Neural crest cell (in vitro differentiated cells): ENCODE measurements at regions not wholly inside any gene's neighbourhood (a gene's known extent, or its start where the extent isn't known, plus 50 kb on each side); places are given as distances from the start of the nearest gene placed in this dataset.

ENCODE experiments used
- DNase-seq: peaks from one replicate; pipeline ENCODE4 v3.0.0; 2021; ENCODE audit warnings: low read depth, mixed read lengths, low spot score
- H3K27ac Mint-ChIP-seq: one replicate; pipeline ENCODE4 v1.8.0; 2021; ENCODE audit warnings: mild to moderate bottlenecking, mixed read lengths; ENCODE audit not compliant: unreplicated experiment
- H3K27me3 Mint-ChIP-seq: 2 replicates; pipeline ENCODE4 v1.8.0; 2021; ENCODE audit warnings: low read depth, mild to moderate bottlenecking, mixed read lengths
- H3K36me3 Mint-ChIP-seq: 2 replicates; pipeline ENCODE4 v1.8.0; 2021; ENCODE audit warnings: low read depth, mild to moderate bottlenecking, mixed read lengths
- H3K4me1 Mint-ChIP-seq: 2 replicates; pipeline ENCODE4 v1.8.0; 2021; ENCODE audit warnings: mixed read lengths
- H3K4me3 Mint-ChIP-seq: one replicate; pipeline ENCODE4 v1.8.0; 2021; ENCODE audit warnings: mild to moderate bottlenecking, mixed read lengths
- H3K9me3 Mint-ChIP-seq: 2 replicates; pipeline ENCODE4 v1.8.0; 2021; ENCODE audit warnings: mixed read lengths
- CTCF ChIP-seq: fragments of 200-600 bp; sonication (generic); conservative IDR thresholded peaks from 2 replicates; pipeline ENCODE4 v1.5.0; 2021; ENCODE audit warnings: antibody characterized with exemption, mild to moderate bottlenecking

GRCh38 chr17:73887739-73888138 is 243.5 kb upstream of the SDK2 start:
- Mint-ChIP-seq H3K27me3 (peaks cover 5% of the 10 kb centered on the region), H3K27ac (no peak overlapping the region), H3K9me3 (no peaks in the 10 kb centered on the region), H3K4me3 (no peak overlapping the region), H3K36me3 (no peaks in the 10 kb centered on the region), H3K4me1 (peaks cover 11% of the 10 kb centered on the region)
- TF ChIP-seq CTCF, result no peak
- DNase-seq, result no peak

- peaks cover 12% of the 10 kb centered on the region for H3K27me3 Mint-ChIP-seq
- DNase-seq, result no peak
- no peaks in the 10 kb centered on the region for H3K36me3 Mint-ChIP-seq
- H3K9me3 Mint-ChIP-seq, result no peaks in the 10 kb centered on the region
- no peak overlapping the region for H3K4me3 Mint-ChIP-seq
- peak overlapping the region; percentile 37 for H3K27ac Mint-ChIP-seq
- H3K4me1 Mint-ChIP-seq, result peaks cover 11% of the 10 kb centered on the region
- TF ChIP-seq CTCF, result no peak
Observed at GRCh38 chr17:73888862-73889261, 244.6 kb upstream of the SDK2 start.

DNA sequence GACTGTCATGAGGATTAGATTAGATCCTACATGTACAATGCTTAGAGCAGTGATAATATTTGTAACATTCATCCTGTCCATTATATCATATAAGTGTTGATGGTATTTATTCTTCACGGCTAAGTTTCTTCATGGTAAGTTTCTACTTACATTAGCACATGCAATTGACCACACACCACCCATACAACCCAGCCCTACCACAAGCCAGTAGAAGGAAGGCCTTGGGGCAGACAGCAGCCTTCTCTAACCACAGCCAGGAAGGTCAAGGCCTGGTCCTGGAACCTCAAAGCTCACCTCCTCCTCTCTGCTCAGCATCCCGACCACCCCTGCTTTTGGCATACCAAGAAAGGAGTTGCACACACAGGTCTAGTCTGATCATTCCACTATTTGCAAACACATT is 245.2 kb upstream of the SDK2 start:
- Mint-ChIP-seq H3K4me1 (peaks cover 11% of the 10 kb centered on the region), H3K36me3 (no peaks in the 10 kb centered on the region), H3K4me3 (no peak overlapping the region), H3K27me3 (peaks cover 14% of the 10 kb centered on the region), H3K27ac (no peak overlapping the region), H3K9me3 (no peaks in the 10 kb centered on the region)
- TF ChIP-seq CTCF, result no peak
- DNase-seq, result no peak

DNA sequence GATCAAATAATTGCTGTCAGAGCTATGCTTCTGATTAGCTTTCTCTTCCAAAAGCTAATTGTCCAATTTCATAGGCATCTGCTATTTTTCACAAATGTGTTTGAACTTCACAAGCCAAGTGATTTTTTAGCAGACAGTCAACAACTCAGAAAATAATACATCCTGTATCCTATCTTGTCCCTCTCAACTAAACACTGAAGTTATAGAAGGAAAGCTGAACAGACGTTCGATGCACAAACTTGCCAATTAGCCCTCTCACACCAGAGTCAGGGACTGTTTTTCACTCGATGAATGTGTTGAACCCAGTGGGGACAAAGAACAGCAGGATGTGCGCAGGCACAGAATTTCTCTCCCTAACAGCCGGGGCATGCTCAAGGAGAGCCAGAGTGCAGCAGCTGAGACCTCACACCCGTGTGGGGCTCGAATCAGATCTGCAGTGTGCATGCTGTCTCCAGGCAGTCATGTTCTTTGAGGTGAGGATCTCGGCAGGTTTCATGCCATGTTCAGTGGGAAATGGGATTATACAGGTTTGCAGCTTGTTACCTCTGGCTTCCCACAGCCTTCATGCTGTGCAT is 246.7 kb upstream of the SDK2 start:
- Mint-ChIP-seq H3K27me3 (peaks cover 19% of the 10 kb centered on the region), H3K36me3 (no peaks in the 10 kb centered on the region), H3K27ac (no peak overlapping the region), H3K4me3 (no peak overlapping the region), H3K4me1 (peaks cover 8% of the 10 kb centered on the region), H3K9me3 (no peaks in the 10 kb centered on the region)
- TF ChIP-seq CTCF, result no peak
- DNase-seq, result no peak

GRCh38 chr17:73895157-73895556 is 250.9 kb upstream of the SDK2 start:
- Mint-ChIP-seq H3K27ac (no peak overlapping the region), H3K36me3 (no peaks in the 10 kb centered on the region), H3K27me3 (peaks cover 45% of the 10 kb centered on the region), H3K9me3 (no peaks in the 10 kb centered on the region), H3K4me1 (no peaks in the 10 kb centered on the region), H3K4me3 (no peak overlapping the region)
- no peak for DNase-seq
- TF ChIP-seq CTCF, result no peak

GRCh38 chr17:73896966-73897365 is 252.7 kb upstream of the SDK2 start:
- Mint-ChIP-seq H3K9me3 (no peaks in the 10 kb centered on the region), H3K27me3 (peaks cover 59% of the 10 kb centered on the region), H3K36me3 (no peaks in the 10 kb centered on the region), H3K4me3 (no peak overlapping the region), H3K4me1 (peaks cover 8% of the 10 kb centered on the region), H3K27ac (no peak overlapping the region)
- TF ChIP-seq CTCF, result no peak
- DNase-seq, result no peak
